HG03060 (cell line): ENCODE measurements at regions not wholly inside any gene's neighbourhood (a gene's known extent, or its start where the extent isn't known, plus 50 kb on each side); places are given as distances from the start of the nearest gene placed in this dataset.
A peak's percentile ranks its signal among the peaks of the same experiment; 100 is the strongest.
"Not testable (repeated sequence)": the region's sequence is repeated elsewhere in the genome, so short reads cannot be mapped to it uniquely, and the experiment has no call there.

ENCODE experiments used
- ATAC-seq: cut with Tn5 transposase; IDR thresholded peaks from one replicate; pipeline ENCODE4 v1.9.1; 2021; ENCODE audit warnings: low read depth, moderate number of reproducible peaks; ENCODE audit not compliant: unreplicated experiment

GRCh38 chr13:33639626-33640080, 178.3 kb upstream of the RFC3 start:
- peak; percentile 35 for ATAC-seq

GRCh38 chr13:33640832-33641231, 177.1 kb upstream of the RFC3 start:
- ATAC-seq = no peak

GRCh38 chr13:33642374-33643065, 175.4 kb upstream of the RFC3 start:
- ATAC-seq = no peak

- ATAC-seq = no peak
Observed at GRCh38 chr13:33644581-33645543, 173.1 kb upstream of the RFC3 start.

- ATAC-seq = no peak
Observed at GRCh38 chr13:33645591-33646554, 172.1 kb upstream of the RFC3 start.

- ATAC-seq = no peak
Observed at GRCh38 chr13:33649212-33649878, 168.6 kb upstream of the RFC3 start.

GRCh38 chr13:33651766-33652165, 166.2 kb upstream of the RFC3 start:
- ATAC-seq = no peak

- ATAC-seq = no peak
Observed at GRCh38 chr13:33657274-33657673, 160.7 kb upstream of the RFC3 start.

GRCh38 chr13:33659466-33659865, 158.5 kb upstream of the RFC3 start:
- ATAC-seq = no peak

- no peak for ATAC-seq
Observed at GRCh38 chr13:33659894-33660293, 158.1 kb upstream of the RFC3 start.

- no peak for ATAC-seq
Observed at GRCh38 chr13:33662392-33662791, 155.6 kb upstream of the RFC3 start.

GRCh38 chr13:33665626-33666175, 152.2 kb upstream of the RFC3 start:
- ATAC-seq = no peak

- ATAC-seq = no peak
Observed at GRCh38 chr13:33671560-33671959, 146.4 kb upstream of the RFC3 start.

- not testable (repeated sequence) for ATAC-seq
Observed at GRCh38 chr13:33672022-33672421, 145.9 kb upstream of the RFC3 start.

GRCh38 chr13:33676045-33676989, 141.6 kb upstream of the RFC3 start:
- ATAC-seq = no peak

GRCh38 chr13:33677215-33677614, 140.7 kb upstream of the RFC3 start:
- no peak for ATAC-seq

GRCh38 chr13:33678084-33678483, 139.9 kb upstream of the RFC3 start:
- ATAC-seq = no peak

- peak; percentile 94 for ATAC-seq
Observed at GRCh38 chr13:33678906-33679657, 138.9 kb upstream of the RFC3 start.
